NCI-H187 treated with DMSO at 0.1 percent for 48 hours (cell line): ENCODE measurements at regions not wholly inside any gene's neighbourhood (a gene's known extent, or its start where the extent isn't known, plus 50 kb on each side); places are given as distances from the start of the nearest gene placed in this dataset.

Experiments
- DNase-seq: peaks from one replicate; lab custom pipeline; 2025; lab: John Stamatoyannopoulos, UW

GRCh38 chr20:23231561-23232218, 118.9 kb upstream of the NXT1 start:
- no peak for DNase-seq

GRCh38 chr20:23230766-23231385, 119.7 kb upstream of the NXT1 start:
- DNase-seq: no peak

GRCh38 chr20:23229989-23230388, 120.6 kb upstream of the NXT1 start:
- DNase-seq: no peak

GRCh38 chr20:23228912-23229311, 121.7 kb upstream of the NXT1 start:
- DNase-seq: no peak

GRCh38 chr20:23227976-23228375, 122.6 kb upstream of the NXT1 start:
- DNase-seq: no peak

- DNase-seq: no peak
Measured at GRCh38 chr20:23227274-23227673, 123.3 kb upstream of the NXT1 start.

- no peak for DNase-seq
Measured at GRCh38 chr20:23226612-23227265, 123.9 kb upstream of the NXT1 start.

- DNase-seq: no peak
Measured at GRCh38 chr20:23225407-23226060, 125.1 kb upstream of the NXT1 start.

- DNase-seq: no peak
Measured at GRCh38 chr20:23224806-23225205, 125.8 kb upstream of the NXT1 start.

- DNase-seq: no peak
Measured at GRCh38 chr20:23223908-23224580, 126.5 kb upstream of the NXT1 start.

- DNase-seq: no peak
Measured at GRCh38 chr20:23222531-23223200, 127.9 kb upstream of the NXT1 start.

GRCh38 chr20:23217023-23217422, 130.9 kb upstream of the CD93 start:
- no peak for DNase-seq

GRCh38 chr20:23215344-23215995, 129.3 kb upstream of the CD93 start:
- no peak for DNase-seq

GRCh38 chr20:23214903-23215302, 128.8 kb upstream of the CD93 start:
- no peak for DNase-seq

- DNase-seq: no peak
Measured at GRCh38 chr20:23212464-23212995, 126.4 kb upstream of the CD93 start.

- DNase-seq: no peak
Measured at GRCh38 chr20:23212011-23212410, 125.9 kb upstream of the CD93 start.

GRCh38 chr20:23211164-23211563, 125.0 kb upstream of the CD93 start:
- no peak for DNase-seq

- no peak for DNase-seq
Measured at GRCh38 chr20:23207826-23208540, 121.9 kb upstream of the CD93 start.

GRCh38 chr20:23206995-23207394, 120.9 kb upstream of the CD93 start:
- no peak for DNase-seq

- DNase-seq: no peak
Measured at GRCh38 chr20:23206061-23206460, 119.9 kb upstream of the CD93 start.
